NCI-H1694 treated with DMSO at 0.1 percent for 48 hours (cell line): ENCODE measurements at regions not wholly inside any gene's neighbourhood (a gene's known extent, or its start where the extent isn't known, plus 50 kb on each side); places are given as distances from the start of the nearest gene placed in this dataset.

ENCODE experiments used
- DNase-seq: peaks from one replicate; lab custom pipeline; 2025; lab: John Stamatoyannopoulos, UW

DNA sequence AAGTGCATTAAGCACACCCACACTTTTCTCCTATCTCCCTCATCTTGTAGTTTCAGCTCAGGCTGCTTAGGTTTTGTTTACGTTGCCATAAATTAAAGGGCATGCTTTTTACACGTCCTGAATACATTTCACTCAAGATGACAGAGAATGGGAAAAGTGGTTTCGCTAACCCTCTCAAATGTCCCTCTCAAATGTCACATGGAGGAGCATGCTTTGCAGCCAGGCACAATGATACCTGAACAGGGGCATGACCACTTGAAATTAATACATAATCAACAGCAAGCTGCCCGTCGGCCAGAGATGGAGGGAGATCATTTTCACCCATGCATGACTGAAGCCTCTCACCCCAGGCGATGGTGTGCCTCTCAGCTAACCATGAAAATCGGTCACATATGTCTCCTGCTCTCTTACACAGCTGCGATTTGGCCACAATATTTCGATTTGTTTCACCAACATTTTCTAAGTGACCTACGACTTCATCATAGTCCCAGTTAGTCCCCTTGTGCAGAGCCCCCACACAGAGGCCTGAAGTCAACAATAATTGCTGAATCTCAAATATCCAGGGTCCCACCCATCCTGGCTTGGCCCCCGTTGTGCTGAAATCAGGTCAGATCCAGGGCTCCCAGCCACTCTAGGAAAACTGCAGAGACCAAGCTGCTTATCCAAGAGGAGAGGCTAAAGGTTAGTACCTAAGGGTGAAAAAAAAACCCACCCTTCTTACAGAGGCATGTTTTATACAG, 373.9 kb upstream of the NFE2L3 start:
- DNase-seq = no peak

DNA sequence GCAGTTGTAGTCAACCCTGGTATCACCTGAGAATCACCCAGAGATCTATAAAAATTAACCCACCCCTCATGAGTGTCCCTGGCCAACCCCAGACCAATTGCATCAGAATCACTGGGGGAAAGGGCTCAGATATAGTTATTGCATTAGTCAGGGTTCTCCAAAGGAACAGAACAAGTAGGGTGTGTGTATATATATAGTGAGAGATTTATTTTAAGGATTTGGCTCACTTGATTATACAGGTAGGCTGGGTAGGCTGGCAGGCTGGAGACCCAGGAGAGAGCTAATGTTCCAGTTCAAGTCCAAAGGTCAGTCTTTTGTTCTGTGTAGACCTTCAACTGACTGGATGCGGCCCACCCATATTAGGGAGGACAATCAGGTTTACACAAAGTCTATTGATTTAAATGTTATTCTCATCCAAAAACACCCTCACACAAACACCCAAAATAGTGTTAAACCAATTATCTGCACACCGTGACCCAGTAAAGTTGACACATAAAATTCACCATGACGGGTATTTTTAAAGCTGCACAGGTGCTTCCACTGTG, 372.9 kb upstream of the NFE2L3 start:
- DNase-seq = no peak

DNA sequence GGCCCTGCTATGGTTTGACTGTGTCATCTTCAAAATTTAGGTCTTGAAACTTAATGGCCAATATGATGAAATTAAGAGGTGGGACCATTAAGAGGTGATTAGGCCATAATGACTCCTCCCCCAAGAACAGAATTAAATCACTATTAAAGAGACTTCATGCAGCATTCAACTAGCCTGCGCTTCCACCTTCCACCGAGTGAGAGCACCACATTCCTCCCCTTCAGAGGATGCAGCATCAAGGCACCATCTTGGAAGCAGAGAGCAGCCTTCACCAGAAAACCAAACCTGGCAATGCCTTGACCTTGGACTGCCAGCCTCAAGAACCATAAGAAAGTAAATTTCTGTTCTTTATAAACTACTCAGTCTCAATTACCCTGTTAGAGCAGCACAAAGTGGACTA, 371.1 kb upstream of the NFE2L3 start:
- no peak for DNase-seq

DNA sequence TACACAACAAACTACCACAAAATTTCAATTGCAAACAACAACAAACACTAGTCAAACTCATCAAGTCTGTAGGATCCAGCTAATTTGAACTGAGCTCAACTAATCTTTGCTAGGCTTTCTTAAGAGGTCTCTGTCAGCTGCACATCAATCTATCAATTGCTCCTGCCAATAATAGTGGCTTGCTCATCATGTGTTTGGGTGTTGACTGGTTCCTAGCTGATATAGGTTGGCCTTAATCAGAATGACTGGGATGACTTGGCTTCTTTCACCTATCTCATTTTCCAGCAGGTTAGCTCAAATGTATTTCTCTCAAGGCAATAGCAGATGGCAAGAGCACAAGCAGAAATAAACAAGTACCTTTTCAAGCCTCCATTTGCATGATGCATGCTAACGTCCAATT, 370.3 kb upstream of the NFE2L3 start:
- DNase-seq = no peak

DNA sequence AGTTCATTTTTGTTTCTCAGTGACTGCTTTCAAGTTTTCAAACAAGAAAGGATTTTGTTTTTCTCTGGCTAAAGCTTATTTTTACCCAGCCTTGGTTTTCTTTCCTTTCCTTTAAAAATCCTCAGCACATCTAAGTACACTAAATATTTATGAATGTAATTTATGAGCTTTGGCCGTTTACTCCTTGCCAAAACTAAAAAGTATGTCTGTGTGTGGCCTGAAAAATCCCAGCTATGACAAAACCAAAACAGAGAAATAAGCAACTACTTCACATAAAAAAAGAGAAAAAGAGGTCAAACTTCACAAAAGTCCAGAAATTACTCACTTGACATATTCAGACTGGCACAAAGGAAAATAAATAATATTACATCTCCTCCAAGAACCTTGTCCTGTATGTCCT, 365.1 kb upstream of the NFE2L3 start:
- DNase-seq = no peak

DNA sequence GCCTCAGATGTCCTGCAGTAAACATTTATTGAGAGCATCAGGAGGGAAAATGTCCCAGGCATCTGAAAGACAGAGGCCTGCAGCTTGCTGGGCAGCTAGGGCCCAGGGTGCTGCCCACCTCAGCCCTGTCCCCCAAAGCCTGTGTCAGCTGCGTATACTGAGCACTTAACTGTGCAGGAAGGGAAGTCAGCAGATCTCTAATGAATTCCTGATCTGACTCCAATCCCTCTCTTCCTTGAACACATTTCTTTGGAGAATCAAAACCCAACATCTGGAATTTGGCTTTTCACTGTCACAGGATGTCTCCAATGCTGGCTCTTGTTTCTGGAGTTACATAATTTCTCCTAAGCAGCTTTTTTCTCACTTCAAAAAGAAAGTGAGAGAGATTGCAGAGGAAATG, 364.7 kb upstream of the NFE2L3 start:
- no peak for DNase-seq

DNA sequence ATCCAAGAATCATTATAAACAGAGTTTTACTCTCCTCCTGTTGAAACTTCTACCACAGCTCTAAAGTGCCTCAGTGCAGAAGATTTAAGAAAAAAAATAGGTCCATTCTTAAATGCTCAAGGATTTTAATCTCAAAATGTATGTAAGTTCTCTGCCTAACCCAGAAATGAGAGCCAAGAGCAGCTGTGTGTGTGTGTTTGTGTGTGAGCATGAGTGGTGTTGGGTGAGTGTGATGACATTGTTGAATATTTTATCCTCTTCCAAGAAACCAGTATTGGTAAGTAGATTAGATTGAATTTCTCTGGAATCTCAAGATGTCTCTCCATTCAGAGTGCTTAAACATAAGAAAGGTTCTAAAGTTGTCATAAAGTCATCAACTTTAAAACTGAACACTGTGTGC, 363.6 kb upstream of the NFE2L3 start:
- no peak for DNase-seq

DNA sequence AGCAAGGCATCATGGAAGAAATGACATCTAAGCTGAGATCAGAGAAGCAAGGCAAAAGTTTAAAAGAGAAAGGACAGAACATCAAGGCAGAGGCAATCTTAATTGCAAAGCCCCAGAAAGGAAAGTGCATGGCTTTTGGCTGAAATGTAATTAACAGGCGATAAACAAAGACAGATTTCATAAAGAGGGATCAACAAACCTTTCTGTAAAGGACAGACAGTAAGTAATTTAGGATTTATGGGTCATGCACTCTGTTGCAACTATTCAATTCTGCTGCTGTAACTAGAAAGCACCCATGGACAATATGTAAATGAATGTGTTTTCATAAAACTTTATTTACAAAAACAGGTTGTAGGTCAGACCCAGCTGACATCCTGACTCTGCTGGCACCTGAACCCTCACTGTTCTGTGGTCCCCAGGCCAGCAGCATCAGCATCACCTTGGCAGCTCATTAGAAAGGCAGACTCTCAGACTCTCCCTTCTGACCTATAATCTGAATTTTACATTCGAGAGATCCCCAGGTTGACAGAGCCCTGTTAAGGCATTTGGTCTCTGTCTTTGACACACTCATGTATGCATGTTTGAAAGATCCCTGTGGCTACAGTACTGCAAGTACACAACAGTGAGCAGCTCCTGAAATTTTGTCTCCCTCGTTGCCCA, 362.9 kb upstream of the NFE2L3 start:
- no peak for DNase-seq

DNA sequence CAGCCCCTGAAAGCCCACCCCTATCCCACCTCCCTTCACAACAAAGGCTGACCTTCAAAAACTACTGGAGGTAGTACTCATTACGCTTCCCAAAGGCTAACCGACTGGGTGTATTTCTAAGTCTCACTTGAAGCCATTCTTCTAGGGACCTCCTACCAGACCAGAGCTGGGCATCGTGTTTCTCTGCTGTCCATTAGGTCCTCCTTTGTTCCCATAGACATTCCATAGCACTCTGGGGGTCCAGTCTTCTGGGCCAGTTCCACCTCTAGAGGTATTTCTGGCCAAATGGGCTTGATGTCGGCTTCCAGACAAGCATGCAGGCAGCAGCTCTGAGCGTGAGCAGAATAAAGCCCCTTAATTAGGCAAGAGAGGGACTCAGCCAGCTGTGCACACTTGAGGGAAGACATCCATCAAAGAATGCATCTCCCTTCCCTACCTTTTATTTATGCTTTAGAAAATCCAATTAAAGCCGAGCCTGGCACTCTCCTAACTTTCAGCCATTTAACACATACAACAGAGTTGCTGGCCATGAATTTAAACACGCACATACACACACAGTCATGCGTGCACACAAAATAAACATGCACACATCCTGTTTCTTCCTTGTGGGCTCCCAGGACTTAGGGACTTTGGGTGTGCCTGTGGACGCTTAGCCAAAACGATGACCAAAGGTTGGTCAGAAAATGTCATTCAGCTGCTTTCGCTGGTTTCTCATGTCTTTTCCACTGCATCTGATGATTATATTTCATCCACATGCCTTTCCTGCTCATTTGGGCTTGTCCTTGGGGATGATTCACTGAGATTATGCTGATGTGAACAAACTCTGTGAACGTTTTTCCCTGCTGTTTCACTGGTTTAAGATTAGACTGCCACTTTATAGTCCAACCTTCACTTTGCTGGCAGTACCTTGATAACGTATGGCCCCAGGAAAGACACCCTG, 362.0 kb upstream of the NFE2L3 start:
- DNase-seq = no peak

DNA sequence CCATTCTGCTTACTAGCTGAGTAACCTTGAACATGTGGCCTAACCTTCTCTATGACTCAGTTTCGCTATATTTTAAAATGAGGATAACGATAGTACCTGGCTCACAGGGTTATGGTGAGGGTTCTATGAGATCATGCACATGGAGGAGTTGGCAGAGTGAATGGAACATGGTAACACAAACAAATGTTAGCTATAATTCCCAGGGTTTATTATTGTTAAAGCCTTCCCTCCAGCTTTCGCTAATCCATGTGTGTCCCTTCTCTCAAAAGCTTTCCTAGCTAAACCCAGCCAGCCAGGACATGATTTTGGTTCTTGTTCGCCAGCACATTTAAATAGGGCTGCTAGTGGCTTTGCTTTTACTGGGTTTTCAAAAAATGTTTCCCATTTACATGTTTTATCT, 361.0 kb upstream of the NFE2L3 start:
- no peak for DNase-seq

DNA sequence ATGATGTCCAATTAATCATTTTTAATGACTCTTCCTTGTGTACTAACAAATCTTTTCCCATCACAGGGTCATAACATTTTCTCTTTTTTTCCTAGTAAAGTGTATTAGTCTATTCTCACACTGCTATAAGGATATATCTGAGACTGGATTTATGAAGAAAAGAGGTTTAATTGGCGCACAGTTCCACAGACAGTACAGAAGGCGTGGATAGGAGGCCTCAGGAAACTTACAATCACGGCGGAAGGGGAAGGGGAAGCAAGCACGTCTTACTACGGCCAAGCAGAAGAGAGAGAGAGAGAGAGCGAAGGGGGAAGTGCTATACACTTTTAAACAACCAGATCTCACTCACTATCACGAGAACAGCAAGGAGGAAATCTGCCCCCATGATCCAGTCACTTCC, 359.4 kb upstream of the NFE2L3 start:
- DNase-seq = no peak

DNA sequence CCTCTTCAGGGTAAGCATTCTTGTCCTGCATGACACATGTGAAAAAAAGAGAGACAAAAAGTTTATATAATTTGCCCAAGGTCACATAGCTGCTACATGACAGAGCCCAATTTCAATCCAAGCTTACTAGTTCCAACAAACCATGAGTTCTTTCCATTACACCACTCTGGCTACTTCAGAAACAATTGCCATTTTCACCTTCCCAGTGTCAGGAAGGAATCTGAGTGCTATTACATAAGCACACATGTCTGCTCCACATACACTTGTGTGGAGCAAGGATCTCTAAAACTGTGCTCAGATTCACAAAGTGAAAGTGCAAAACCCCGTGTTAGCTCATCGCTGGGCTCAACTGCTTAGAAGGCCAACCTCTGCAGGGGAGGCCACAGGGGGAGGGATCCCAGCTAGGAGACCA, 356.2 kb upstream of the NFE2L3 start:
- DNase-seq = no peak

DNA sequence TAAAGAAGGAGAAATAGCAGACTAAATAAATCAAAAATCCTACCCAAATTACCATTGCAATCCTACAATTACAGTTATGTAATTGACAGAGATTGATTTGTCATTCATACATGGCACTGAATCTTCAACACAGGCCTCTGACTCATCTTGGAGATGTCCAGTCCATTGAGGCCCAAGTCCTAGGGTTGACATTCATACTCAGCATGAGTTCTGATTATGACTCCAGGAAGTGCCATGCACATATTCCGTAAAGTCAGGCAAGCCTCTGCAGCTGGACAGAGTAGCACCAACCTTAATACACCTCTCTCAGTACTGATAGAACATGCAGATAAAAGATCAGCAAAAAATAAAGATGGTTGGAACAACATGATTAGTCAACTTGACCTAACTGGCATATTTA, 353.7 kb upstream of the NFE2L3 start:
- DNase-seq = no peak

DNA sequence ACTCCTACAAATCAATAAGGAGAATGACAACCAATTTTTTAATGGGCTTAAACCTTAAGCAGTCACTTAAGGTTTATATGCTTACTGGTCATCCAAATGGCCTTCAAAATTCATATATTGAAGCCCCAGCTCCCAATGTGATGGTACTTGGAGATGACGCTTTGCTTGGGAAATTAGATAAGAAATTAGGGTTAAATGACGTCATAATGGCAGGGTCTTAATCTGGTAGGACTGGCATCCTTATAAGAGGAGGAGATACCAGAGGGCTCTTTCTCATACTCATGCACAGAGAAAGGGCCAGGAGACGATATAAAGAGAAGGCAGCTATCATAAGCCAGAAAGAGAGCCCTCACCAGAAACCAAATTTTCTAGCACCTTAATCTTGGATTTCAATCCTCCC, 350.8 kb upstream of the NFE2L3 start:
- DNase-seq = no peak

DNA sequence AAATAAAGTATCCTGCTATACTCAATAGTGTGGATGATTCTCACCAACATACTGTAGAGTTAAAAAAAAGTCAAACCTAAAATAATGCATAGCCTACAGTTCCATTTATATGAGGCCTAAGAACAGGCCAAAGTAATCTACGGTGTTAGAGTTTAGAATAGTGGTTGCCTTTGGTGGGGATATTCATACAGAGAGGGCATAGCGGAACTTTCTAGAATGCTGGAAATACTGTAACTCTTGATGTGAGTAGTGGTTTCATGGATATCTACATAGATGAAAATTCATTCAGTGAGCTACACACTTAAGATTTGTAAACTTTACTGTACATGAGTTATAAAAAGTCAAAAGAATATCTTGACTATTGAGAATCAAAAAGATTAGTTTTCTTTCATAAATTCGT, 349.9 kb upstream of the NFE2L3 start:
- no peak for DNase-seq

DNA sequence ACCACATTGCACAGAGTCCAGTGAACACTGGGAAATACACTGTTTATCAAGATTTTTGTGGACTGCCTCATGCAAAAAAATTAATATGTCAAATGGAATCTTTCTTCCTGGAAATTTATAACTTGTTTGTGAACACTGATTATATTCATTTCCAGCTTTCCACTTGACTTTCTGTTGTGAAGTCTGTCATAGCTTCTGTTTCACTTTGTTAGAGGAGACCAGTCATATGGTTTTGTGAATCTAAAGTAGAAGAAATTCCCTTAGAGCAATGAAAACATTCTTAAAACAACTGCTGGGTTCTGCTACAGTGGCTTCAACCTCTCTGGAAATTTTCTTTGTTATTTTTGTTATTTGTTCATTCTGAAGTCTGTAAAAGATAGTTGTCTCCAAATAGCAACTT, 349.5 kb upstream of the NFE2L3 start:
- DNase-seq = no peak

DNA sequence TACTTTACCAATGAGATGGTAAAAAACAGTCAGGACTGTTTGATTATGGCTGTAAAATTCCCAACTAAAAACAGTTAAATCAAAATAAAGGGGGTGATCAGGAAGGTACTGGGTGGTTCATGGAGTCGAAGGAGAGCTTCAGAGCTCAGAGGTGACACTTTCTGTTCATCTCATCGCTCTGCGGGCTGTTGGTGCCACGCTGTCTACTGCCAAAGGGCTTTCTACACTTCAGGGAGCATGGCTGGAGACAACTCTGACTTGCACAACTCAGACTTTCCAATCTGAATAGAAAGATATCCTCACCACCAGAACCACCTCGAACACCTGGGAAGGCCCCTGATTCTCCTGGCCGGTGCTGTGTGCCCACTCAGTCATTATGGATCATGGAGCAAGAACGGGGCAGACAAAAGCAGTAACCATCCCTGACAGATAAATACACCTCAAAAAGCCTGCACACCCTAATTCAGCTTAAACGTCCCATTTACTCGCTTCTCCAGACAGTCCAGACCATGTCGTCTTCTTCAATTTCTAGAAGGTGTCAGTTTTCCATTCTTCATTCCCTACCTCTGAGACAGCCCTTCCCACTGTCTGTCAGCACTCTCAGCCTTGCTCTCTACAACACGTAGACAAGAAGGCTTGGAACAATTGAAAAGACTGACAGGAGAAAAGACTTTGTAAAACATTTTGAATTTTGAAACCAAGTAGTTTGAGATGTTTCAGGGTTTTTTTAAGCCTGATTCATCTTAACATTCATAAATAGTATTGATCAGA, 348.7 kb upstream of the NFE2L3 start:
- DNase-seq = no peak

DNA sequence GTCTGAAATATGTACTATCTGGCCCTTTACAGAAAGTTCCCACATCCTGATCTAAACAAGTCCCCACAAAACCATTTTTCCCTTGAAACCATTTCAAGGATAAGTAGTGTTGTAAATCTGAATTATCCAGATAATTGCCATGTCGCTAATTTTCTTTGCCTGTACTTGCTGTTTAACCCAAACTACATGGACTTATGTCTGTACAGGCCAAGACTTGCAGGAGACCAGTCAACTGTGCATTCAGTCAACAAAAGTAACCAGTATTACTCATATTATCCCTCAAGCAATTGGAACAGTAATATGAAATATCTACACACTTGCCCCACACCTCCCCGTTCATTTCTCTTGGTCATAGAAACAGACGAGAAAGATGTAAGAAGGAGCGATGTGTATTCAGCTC, 347.8 kb upstream of the NFE2L3 start:
- DNase-seq = peak; percentile 19

DNA sequence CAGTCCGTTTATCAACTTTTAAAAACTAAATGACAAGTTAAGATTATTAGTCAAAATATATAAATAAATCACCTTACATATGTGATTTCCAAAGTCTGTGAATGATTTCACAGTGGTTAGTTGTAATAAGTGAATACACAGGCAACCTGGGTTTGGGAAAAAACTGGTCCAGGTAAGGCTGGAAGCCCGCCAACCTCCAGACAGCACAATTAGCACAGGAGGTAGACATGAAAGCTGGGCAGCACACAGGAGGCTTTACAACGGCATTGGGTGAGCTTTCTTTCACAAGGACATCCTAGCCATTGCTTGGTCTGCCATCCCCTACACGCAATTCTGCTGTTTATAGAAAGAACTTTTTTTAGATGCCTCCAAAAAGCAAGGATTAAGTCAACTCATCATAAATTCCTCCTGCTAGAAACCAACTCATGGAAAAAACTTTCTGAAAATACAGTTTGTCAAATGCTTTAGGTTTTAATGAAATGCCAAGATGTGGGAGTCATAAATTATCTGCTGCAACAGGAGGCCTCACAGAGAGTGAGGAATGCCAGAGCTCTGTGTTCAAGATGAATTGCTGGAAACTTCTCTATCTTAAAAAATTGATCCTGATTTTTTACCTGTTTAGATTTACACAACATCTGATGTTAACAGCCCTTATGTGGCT, 346.8 kb upstream of the NFE2L3 start:
- no peak for DNase-seq

DNA sequence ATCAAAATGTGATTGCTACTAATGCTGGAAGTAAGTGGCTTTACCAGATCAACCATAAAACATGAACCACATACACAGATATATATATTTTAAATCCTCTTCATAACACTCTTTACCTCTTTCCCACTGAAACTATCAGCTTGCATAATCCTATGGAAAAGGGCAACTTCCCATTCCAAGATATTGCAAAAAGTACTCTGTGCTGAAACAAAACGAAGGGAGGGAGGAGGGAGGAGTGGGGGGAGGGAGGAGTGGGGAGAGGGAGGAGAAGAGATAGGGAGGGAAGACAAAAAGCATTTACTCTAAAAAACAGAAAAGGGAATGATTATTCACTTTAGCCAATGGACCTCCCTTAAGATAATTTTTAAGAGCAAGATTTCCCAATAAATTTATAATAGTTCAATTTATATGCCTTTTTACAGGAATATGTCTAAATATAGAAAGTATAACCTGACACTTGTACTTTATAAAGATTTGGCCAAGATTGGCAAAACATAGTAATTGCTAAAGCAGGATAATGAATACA, 344.8 kb upstream of the NFE2L3 start:
- no peak for DNase-seq

DNA sequence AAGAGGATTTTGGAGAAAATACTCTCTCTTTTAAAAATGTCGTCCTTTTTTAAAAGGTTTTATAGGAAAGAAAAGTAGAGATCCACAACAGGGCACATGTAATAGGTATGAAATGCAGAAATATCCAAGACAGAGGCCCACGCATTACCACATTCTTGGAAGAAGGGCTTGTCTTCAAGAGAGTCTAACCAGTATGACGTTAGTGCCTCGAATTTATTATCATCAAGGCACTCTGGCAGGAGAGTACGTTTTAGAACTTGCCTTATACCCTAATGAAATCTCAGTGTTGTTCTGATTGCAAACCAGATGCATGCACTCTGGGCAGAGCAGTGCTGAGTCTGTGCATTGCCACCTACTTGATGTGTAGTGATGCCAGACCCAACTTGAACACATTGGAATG, 342.6 kb upstream of the NFE2L3 start:
- no peak for DNase-seq
